Uterus (tissue), 2 donors: ENCODE measurements at regions not wholly inside any gene's neighbourhood (a gene's known extent, or its start where the extent isn't known, plus 50 kb on each side); places are given as distances from the start of the nearest gene placed in this dataset.

Experiments
- POLR2A ChIP-seq, 2 donors: fragments of 450-650 bp; IDR thresholded peaks; one replicate each; pipeline ENCODE4 v1.6.1; 2016; ENCODE audit warnings: antibody characterized with exemption in 2 of 2, mild to moderate bottlenecking in 1 of 2, moderate library complexity in 1 of 2
- TF ChIP-seq, protein P1 (sequence below), 4 experiments: fragments of 200-600 bp in 2 of 4; fragments of 450-650 bp in 2 of 4; sonication (generic) in 2 of 4; IDR thresholded peaks; one replicate each; pipeline ENCODE4 v1.5.1; 2016 to 2019; ENCODE audit warnings: antibody characterized with exemption in 4 of 4, mild to moderate bottlenecking in 2 of 4, moderate library complexity in 1 of 4

DNA sequence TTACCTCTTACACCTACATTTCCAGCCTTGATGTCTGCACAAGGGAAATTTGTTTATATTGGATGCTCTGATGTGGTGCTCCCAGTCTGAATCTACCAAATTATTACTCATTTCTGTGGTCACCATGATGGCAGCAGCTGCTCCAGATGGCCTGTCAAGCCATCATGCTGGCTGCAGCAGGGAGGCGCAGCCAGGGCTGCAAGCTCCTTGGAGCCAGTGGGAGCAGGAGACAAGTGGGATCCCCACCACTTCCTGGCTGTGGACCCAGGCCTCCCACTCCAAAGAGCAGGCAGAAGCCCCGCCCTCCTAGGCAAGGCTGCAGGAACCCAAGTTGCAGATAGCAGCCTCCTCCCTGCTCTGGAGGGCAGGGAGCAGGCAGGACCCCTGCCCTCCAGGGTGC is 241.1 kb upstream of the ATP10B start:
- TF ChIP-seq, protein P1, sequence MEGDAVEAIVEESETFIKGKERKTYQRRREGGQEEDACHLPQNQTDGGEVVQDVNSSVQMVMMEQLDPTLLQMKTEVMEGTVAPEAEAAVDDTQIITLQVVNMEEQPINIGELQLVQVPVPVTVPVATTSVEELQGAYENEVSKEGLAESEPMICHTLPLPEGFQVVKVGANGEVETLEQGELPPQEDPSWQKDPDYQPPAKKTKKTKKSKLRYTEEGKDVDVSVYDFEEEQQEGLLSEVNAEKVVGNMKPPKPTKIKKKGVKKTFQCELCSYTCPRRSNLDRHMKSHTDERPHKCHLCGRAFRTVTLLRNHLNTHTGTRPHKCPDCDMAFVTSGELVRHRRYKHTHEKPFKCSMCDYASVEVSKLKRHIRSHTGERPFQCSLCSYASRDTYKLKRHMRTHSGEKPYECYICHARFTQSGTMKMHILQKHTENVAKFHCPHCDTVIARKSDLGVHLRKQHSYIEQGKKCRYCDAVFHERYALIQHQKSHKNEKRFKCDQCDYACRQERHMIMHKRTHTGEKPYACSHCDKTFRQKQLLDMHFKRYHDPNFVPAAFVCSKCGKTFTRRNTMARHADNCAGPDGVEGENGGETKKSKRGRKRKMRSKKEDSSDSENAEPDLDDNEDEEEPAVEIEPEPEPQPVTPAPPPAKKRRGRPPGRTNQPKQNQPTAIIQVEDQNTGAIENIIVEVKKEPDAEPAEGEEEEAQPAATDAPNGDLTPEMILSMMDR (IDR thresholded peaks at IDR 0.05): no peak
- no peak for TF ChIP-seq POLR2A (IDR thresholded peaks at IDR 0.05)
